ENCODE measurements at regions not wholly inside any gene's neighbourhood (a gene's known extent, or its start where the extent isn't known, plus 50 kb on each side); places are given as distances from the start of the nearest gene placed in this dataset.

DNA sequence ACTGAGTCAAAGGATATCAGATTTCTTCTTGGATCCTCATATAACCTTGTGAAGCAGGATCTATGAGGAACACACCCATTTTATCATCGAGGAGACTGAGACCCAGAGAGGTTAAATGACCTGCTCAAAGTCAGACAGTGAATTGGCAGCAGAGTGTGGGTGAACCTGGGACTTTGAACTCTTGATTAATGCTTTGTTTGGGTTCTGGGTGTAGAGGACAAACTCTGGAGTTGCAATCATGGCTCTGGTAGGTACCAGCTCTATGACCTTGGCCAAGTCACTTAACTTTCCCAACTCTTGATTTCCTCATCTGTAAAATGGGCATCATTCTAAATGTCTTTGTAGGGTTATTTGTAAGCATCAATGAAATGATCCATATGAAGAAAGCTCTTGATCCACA, 166.4 kb downstream of the HAPSTR1 start:
- DNase-seq (ENCODE audit: low read depth) = no peak
- no peak for TF ChIP-seq CTCF (conservative IDR thresholded peaks at IDR 0.05; ENCODE audit: low read depth, low read length)
- no peak overlapping the region for H3K4me3 ChIP-seq (ENCODE audit: low read depth, low read length)

- TF ChIP-seq CTCF (conservative IDR thresholded peaks at IDR 0.05; ENCODE audit: low read depth, low read length) = peak; percentile 82
- DNase-seq (ENCODE audit: low read depth) = no peak
- no peak overlapping the region for H3K4me3 ChIP-seq (ENCODE audit: low read depth, low read length)
Measured at GRCh38 chr16:9258423-9259051, 167.1 kb downstream of the HAPSTR1 start.

DNA sequence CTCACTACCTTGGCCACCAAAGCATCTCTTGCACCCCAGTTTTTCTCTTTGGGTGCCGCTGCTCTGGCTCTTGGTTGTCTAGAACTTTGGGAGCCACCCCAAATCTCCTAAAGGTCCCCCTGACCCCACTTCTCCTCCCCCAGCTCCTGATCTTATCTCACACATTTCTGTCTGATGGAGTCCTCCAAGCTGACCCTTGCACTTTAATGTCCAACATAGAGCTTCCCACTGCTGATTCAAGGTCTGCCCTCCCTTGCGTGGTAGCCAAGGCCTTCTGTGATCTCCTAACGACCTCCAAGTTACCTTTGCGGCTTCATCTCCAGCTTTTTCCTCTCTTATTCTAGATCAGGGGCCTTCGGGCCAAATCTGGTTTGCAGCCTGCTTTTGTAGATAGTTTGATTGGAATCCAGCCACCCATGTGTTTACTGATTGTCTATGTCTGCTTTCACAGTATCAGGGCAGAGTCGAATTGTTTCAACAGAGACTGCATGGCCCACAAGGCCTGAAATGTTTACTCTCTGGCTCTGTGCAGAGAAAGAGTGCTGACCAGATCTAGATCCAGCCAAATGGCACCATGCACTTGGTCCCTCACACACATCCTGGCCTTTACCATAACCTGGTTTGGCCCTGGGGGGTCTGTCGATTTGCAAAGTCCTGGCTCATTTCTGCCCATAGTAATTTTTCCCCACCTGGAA, 168.6 kb downstream of the HAPSTR1 start:
- no peak overlapping the region for H3K4me3 ChIP-seq (ENCODE audit: low read depth, low read length)
- no peak for DNase-seq (ENCODE audit: low read depth)
- no peak for TF ChIP-seq CTCF (conservative IDR thresholded peaks at IDR 0.05; ENCODE audit: low read depth, low read length)

DNA sequence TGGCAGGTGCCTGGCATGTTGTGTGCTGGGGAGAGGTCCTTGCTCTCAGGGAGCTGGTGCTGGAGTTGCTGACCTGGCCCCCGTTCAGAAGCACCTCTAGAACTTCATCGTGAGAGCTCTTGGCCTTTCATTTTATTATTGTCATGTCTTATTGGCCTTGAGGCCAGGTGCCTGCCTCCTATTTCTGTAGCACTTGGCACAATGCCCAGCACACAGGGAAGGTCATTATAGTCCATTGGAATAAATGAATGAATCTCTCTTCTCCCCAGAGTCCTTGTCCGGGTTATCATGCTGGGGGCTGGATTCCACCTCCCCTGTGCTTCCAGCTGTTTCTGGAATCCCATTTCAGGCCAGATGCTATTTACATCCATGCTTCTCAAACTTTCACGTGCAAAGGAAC, 169.2 kb downstream of the HAPSTR1 start:
- H3K4me3 ChIP-seq (ENCODE audit: low read depth, low read length) = no peak overlapping the region
- TF ChIP-seq CTCF (conservative IDR thresholded peaks at IDR 0.05; ENCODE audit: low read depth, low read length) = no peak
- no peak for DNase-seq (ENCODE audit: low read depth)

DNA sequence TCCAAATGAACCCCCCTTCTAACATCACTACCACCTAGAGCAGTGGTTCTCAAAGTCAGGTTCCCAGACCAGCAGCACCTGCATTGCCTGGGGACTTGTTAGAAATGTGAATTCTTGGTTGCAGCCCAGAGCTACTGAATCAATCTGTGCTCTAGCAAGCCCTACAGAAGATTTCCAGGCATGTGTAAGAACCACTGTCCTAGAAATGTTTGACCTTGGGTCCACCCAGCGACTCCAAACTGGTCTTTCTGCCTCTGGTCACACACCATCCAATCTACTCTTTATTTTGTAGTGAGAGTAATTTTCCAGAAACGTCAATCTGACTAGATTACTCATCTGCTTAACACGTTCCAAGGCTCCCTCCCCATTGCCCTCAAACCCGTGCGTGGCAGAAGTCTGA, 169.9 kb downstream of the HAPSTR1 start:
- DNase-seq (ENCODE audit: low read depth) = no peak
- H3K4me3 ChIP-seq (ENCODE audit: low read depth, low read length) = no peak overlapping the region
- no peak for TF ChIP-seq CTCF (conservative IDR thresholded peaks at IDR 0.05; ENCODE audit: low read depth, low read length)

GRCh38 chr16:9262941-9263715, 171.7 kb downstream of the HAPSTR1 start:
- no peak overlapping the region for H3K4me3 ChIP-seq (ENCODE audit: low read depth, low read length)
- TF ChIP-seq CTCF (conservative IDR thresholded peaks at IDR 0.05; ENCODE audit: low read depth, low read length) = no peak
- DNase-seq (ENCODE audit: low read depth) = no peak
